ENCODE measurements at regions not wholly inside any gene's neighbourhood (a gene's known extent, or its start where the extent isn't known, plus 50 kb on each side); places are given as distances from the start of the nearest gene placed in this dataset.

- TF ChIP-seq FOXP2 (optimal IDR thresholded peaks at IDR 0.05; ENCODE audit: borderline replicate concordance, extremely low read depth, extremely low read length, insufficient read depth) (no peak), POLR2AphosphoS5 (IDR thresholded peaks at IDR 0.05; ENCODE audit: low read depth, low read length) (no peak), TAF1 (IDR thresholded peaks at IDR 0.05; ENCODE audit: borderline replicate concordance, insufficient read depth, low read length) (no peak), SIN3A (IDR thresholded peaks at IDR 0.05; ENCODE audit: borderline replicate concordance, insufficient read depth, low read length) (no peak)
- TF ChIP-seq, protein P1, sequence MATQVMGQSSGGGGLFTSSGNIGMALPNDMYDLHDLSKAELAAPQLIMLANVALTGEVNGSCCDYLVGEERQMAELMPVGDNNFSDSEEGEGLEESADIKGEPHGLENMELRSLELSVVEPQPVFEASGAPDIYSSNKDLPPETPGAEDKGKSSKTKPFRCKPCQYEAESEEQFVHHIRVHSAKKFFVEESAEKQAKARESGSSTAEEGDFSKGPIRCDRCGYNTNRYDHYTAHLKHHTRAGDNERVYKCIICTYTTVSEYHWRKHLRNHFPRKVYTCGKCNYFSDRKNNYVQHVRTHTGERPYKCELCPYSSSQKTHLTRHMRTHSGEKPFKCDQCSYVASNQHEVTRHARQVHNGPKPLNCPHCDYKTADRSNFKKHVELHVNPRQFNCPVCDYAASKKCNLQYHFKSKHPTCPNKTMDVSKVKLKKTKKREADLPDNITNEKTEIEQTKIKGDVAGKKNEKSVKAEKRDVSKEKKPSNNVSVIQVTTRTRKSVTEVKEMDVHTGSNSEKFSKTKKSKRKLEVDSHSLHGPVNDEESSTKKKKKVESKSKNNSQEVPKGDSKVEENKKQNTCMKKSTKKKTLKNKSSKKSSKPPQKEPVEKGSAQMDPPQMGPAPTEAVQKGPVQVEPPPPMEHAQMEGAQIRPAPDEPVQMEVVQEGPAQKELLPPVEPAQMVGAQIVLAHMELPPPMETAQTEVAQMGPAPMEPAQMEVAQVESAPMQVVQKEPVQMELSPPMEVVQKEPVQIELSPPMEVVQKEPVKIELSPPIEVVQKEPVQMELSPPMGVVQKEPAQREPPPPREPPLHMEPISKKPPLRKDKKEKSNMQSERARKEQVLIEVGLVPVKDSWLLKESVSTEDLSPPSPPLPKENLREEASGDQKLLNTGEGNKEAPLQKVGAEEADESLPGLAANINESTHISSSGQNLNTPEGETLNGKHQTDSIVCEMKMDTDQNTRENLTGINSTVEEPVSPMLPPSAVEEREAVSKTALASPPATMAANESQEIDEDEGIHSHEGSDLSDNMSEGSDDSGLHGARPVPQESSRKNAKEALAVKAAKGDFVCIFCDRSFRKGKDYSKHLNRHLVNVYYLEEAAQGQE (IDR thresholded peaks at IDR 0.05; ENCODE audit: insufficient read depth in 1 of 2, low read depth in 2 of 2, low read length in 2 of 2): no peak
Observed at GRCh38 chr3:67853520-67853919, 199.1 kb upstream of the SUCLG2 start.

- TF ChIP-seq, protein P1 (IDR thresholded peaks at IDR 0.05; ENCODE audit: insufficient read depth in 1 of 2, low read depth in 2 of 2, low read length in 2 of 2): no peak
- no peak for TF ChIP-seq SIN3A (IDR thresholded peaks at IDR 0.05; ENCODE audit: borderline replicate concordance, insufficient read depth, low read length)
- no peak for TF ChIP-seq POLR2AphosphoS5 (IDR thresholded peaks at IDR 0.05; ENCODE audit: low read depth, low read length)
- no peak for TF ChIP-seq FOXP2 (optimal IDR thresholded peaks at IDR 0.05; ENCODE audit: borderline replicate concordance, extremely low read depth, extremely low read length, insufficient read depth)
- no peak for TF ChIP-seq TAF1 (IDR thresholded peaks at IDR 0.05; ENCODE audit: borderline replicate concordance, insufficient read depth, low read length)
Observed at GRCh38 chr3:67848299-67848698, 193.9 kb upstream of the SUCLG2 start.

- TF ChIP-seq SIN3A (IDR thresholded peaks at IDR 0.05; ENCODE audit: borderline replicate concordance, insufficient read depth, low read length) (no peak), TAF1 (IDR thresholded peaks at IDR 0.05; ENCODE audit: borderline replicate concordance, insufficient read depth, low read length) (no peak), POLR2AphosphoS5 (IDR thresholded peaks at IDR 0.05; ENCODE audit: low read depth, low read length) (no peak)
- TF ChIP-seq, protein P1 (IDR thresholded peaks at IDR 0.05; ENCODE audit: insufficient read depth in 1 of 2, low read depth in 2 of 2, low read length in 2 of 2): no peak
Observed at GRCh38 chr3:67846166-67846565, 191.8 kb upstream of the SUCLG2 start.

- TF ChIP-seq FOXP2 (optimal IDR thresholded peaks at IDR 0.05; ENCODE audit: borderline replicate concordance, extremely low read depth, extremely low read length, insufficient read depth): no peak
- no peak for TF ChIP-seq SIN3A (IDR thresholded peaks at IDR 0.05; ENCODE audit: borderline replicate concordance, insufficient read depth, low read length)
- TF ChIP-seq POLR2AphosphoS5 (IDR thresholded peaks at IDR 0.05; ENCODE audit: low read depth, low read length): no peak
- TF ChIP-seq, protein P1 (IDR thresholded peaks at IDR 0.05; ENCODE audit: insufficient read depth in 1 of 2, low read depth in 2 of 2, low read length in 2 of 2): no peak
- no peak for TF ChIP-seq TAF1 (IDR thresholded peaks at IDR 0.05; ENCODE audit: borderline replicate concordance, insufficient read depth, low read length)
Observed at GRCh38 chr3:67832817-67833216, 178.4 kb upstream of the SUCLG2 start.

GRCh38 chr3:67831262-67831661 lies 176.8 kb upstream of the SUCLG2 start:
- TF ChIP-seq TAF1 (IDR thresholded peaks at IDR 0.05; ENCODE audit: borderline replicate concordance, insufficient read depth, low read length) (no peak), FOXP2 (optimal IDR thresholded peaks at IDR 0.05; ENCODE audit: borderline replicate concordance, extremely low read depth, extremely low read length, insufficient read depth) (no peak), POLR2AphosphoS5 (IDR thresholded peaks at IDR 0.05; ENCODE audit: low read depth, low read length) (no peak), SIN3A (IDR thresholded peaks at IDR 0.05; ENCODE audit: borderline replicate concordance, insufficient read depth, low read length) (no peak)
- TF ChIP-seq, protein P1 (IDR thresholded peaks at IDR 0.05; ENCODE audit: insufficient read depth in 1 of 2, low read depth in 2 of 2, low read length in 2 of 2): no peak
